ENCODE measurements at regions not wholly inside any gene's neighbourhood (a gene's known extent, or its start where the extent isn't known, plus 50 kb on each side); places are given as distances from the start of the nearest gene placed in this dataset.
"Not testable (repeated sequence)": the region's sequence is repeated elsewhere in the genome, so short reads cannot be mapped to it uniquely, and the experiment has no call there.

GRCh38 chr22:11017108-11017507 lies 4510.9 kb upstream of the OR11H1 start:
- H3K27me3 ChIP-seq; DNase-seq; H3K27ac ChIP-seq; intact Hi-C loops (cut with DNase I; ENCODE audit: low total_unique reads); in situ Hi-C loops (cut with MboI; ENCODE audit: low sequenced_read_pairs in 4 of 4); H3K4me3 ChIP-seq; H3K9me3 ChIP-seq; H3K4me1 ChIP-seq; H3K36me3 ChIP-seq: not testable (repeated sequence)
- peak in 1 of 2 donors; percentile 18 for ATAC-seq

- H3K4me3 ChIP-seq; H3K27ac ChIP-seq; H3K36me3 ChIP-seq; H3K9me3 ChIP-seq; ATAC-seq; H3K4me1 ChIP-seq; intact Hi-C loops (cut with DNase I; ENCODE audit: low total_unique reads); in situ Hi-C loops (cut with MboI; ENCODE audit: low sequenced_read_pairs in 4 of 4); DNase-seq; H3K27me3 ChIP-seq: not testable (repeated sequence)
These were observed 4507.5 kb upstream of the OR11H1 start for GRCh38 chr22:11020522-11020921.

GRCh38 chr22:11026541-11026940 lies 4501.5 kb upstream of the OR11H1 start:
- in situ Hi-C loops (cut with MboI; ENCODE audit: low sequenced_read_pairs in 4 of 4); H3K9me3 ChIP-seq; H3K36me3 ChIP-seq; DNase-seq; H3K4me3 ChIP-seq; ATAC-seq; H3K27me3 ChIP-seq; H3K4me1 ChIP-seq; H3K27ac ChIP-seq; intact Hi-C loops (cut with DNase I; ENCODE audit: low total_unique reads): not testable (repeated sequence)

- H3K4me1 ChIP-seq; H3K36me3 ChIP-seq; H3K27ac ChIP-seq; H3K4me3 ChIP-seq; H3K9me3 ChIP-seq; in situ Hi-C loops (cut with MboI; ENCODE audit: low sequenced_read_pairs in 4 of 4); H3K27me3 ChIP-seq; intact Hi-C loops (cut with DNase I; ENCODE audit: low total_unique reads); ATAC-seq; DNase-seq: not testable (repeated sequence)
These were observed 4500.9 kb upstream of the OR11H1 start for GRCh38 chr22:11027064-11027463.

GRCh38 chr22:11027532-11027931 lies 4500.5 kb upstream of the OR11H1 start:
- H3K9me3 ChIP-seq; H3K4me1 ChIP-seq; H3K36me3 ChIP-seq; intact Hi-C loops (cut with DNase I; ENCODE audit: low total_unique reads); DNase-seq; H3K27me3 ChIP-seq; H3K27ac ChIP-seq; H3K4me3 ChIP-seq; ATAC-seq; in situ Hi-C loops (cut with MboI; ENCODE audit: low sequenced_read_pairs in 4 of 4): not testable (repeated sequence)

GRCh38 chr22:11028180-11028579 lies 4499.8 kb upstream of the OR11H1 start:
- H3K4me3 ChIP-seq; ATAC-seq; H3K27me3 ChIP-seq; H3K27ac ChIP-seq; DNase-seq; in situ Hi-C loops (cut with MboI; ENCODE audit: low sequenced_read_pairs in 4 of 4); intact Hi-C loops (cut with DNase I; ENCODE audit: low total_unique reads); H3K4me1 ChIP-seq; H3K9me3 ChIP-seq; H3K36me3 ChIP-seq: not testable (repeated sequence)

GRCh38 chr22:11029534-11029933 lies 4498.5 kb upstream of the OR11H1 start:
- H3K27ac ChIP-seq; H3K27me3 ChIP-seq; in situ Hi-C loops (cut with MboI; ENCODE audit: low sequenced_read_pairs in 4 of 4); ATAC-seq; H3K4me1 ChIP-seq; intact Hi-C loops (cut with DNase I; ENCODE audit: low total_unique reads); H3K9me3 ChIP-seq; H3K36me3 ChIP-seq; DNase-seq; H3K4me3 ChIP-seq: not testable (repeated sequence)

GRCh38 chr22:11029967-11030366 lies 4498.0 kb upstream of the OR11H1 start:
- H3K9me3 ChIP-seq; H3K36me3 ChIP-seq; intact Hi-C loops (cut with DNase I; ENCODE audit: low total_unique reads); in situ Hi-C loops (cut with MboI; ENCODE audit: low sequenced_read_pairs in 4 of 4); H3K4me1 ChIP-seq; H3K4me3 ChIP-seq; H3K27me3 ChIP-seq; ATAC-seq; H3K27ac ChIP-seq: not testable (repeated sequence)
- peak in 1 of 2 donors; percentile 12 for DNase-seq

GRCh38 chr22:11030571-11031410 lies 4497.2 kb upstream of the OR11H1 start:
- H3K27ac ChIP-seq; H3K27me3 ChIP-seq; H3K4me1 ChIP-seq; H3K4me3 ChIP-seq; intact Hi-C loops (cut with DNase I; ENCODE audit: low total_unique reads); in situ Hi-C loops (cut with MboI; ENCODE audit: low sequenced_read_pairs in 4 of 4); ATAC-seq; H3K9me3 ChIP-seq; H3K36me3 ChIP-seq: not testable (repeated sequence)
- peak in 1 of 2 donors; percentile 10 for DNase-seq

GRCh38 chr22:11032115-11032514 lies 4495.9 kb upstream of the OR11H1 start:
- ATAC-seq; intact Hi-C loops (cut with DNase I; ENCODE audit: low total_unique reads); H3K4me1 ChIP-seq; H3K9me3 ChIP-seq; H3K27me3 ChIP-seq; H3K4me3 ChIP-seq; H3K27ac ChIP-seq; H3K36me3 ChIP-seq; in situ Hi-C loops (cut with MboI; ENCODE audit: low sequenced_read_pairs in 4 of 4): not testable (repeated sequence)
- DNase-seq, result peak in 1 of 2 donors; percentile 10

GRCh38 chr22:11034660-11034987 lies 4493.4 kb upstream of the OR11H1 start:
- H3K27ac ChIP-seq; in situ Hi-C loops (cut with MboI; ENCODE audit: low sequenced_read_pairs in 4 of 4); H3K9me3 ChIP-seq; H3K4me3 ChIP-seq; H3K36me3 ChIP-seq; ATAC-seq; H3K4me1 ChIP-seq; intact Hi-C loops (cut with DNase I; ENCODE audit: low total_unique reads); DNase-seq; H3K27me3 ChIP-seq: not testable (repeated sequence)

GRCh38 chr22:11035031-11035873 lies 4492.7 kb upstream of the OR11H1 start:
- H3K9me3 ChIP-seq; H3K4me3 ChIP-seq; H3K36me3 ChIP-seq; H3K27ac ChIP-seq; ATAC-seq; H3K4me1 ChIP-seq; intact Hi-C loops (cut with DNase I; ENCODE audit: low total_unique reads); H3K27me3 ChIP-seq; in situ Hi-C loops (cut with MboI; ENCODE audit: low sequenced_read_pairs in 4 of 4): not testable (repeated sequence)
- DNase-seq, result peak in 1 of 2 donors; percentile 8
